Activated naive CD4-positive, alpha-beta T cell treated with anti-CD3 and anti-CD28 coated beads, Interleukin-2, amount 50 U/mL, for 72 hours (primary cell): ENCODE measurements at regions not wholly inside any gene's neighbourhood (a gene's known extent, or its start where the extent isn't known, plus 50 kb on each side); places are given as distances from the start of the nearest gene placed in this dataset.
A peak's percentile ranks its signal among the peaks of the same experiment; 100 is the strongest.
"Not testable (repeated sequence)": the region's sequence is repeated elsewhere in the genome, so short reads cannot be mapped to it uniquely, and the experiment has no call there.

ENCODE experiments used
- ATAC-seq, 2 donors: fragments of 150-1000 bp; cut with Tn5 transposase; 2 replicates each; pipeline ENCODE4 v1.10.0; 2021; ENCODE audit warnings: mild to moderate bottlenecking in 2 of 2, moderate library complexity in 2 of 2
- DNase-seq, 2 donors: peaks; one replicate each; pipeline ENCODE4 v3.0.0; 2021 to 2022; ENCODE audit warnings: low spot score in 2 of 2
- H3K27ac Mint-ChIP-seq, 2 donors: one replicate each; pipeline ENCODE4 v1.8.0; 2022; ENCODE audit warnings: mild to moderate bottlenecking in 2 of 2, mixed read lengths in 2 of 2
- H3K36me3 Mint-ChIP-seq, 2 donors: one replicate each; pipeline ENCODE4 v1.8.0; 2022; ENCODE audit warnings: mixed read lengths in 2 of 2
- H3K9me3 Mint-ChIP-seq, 2 donors: one replicate each; pipeline ENCODE4 v1.8.0; 2022; ENCODE audit warnings: mixed read lengths in 2 of 2

DNA sequence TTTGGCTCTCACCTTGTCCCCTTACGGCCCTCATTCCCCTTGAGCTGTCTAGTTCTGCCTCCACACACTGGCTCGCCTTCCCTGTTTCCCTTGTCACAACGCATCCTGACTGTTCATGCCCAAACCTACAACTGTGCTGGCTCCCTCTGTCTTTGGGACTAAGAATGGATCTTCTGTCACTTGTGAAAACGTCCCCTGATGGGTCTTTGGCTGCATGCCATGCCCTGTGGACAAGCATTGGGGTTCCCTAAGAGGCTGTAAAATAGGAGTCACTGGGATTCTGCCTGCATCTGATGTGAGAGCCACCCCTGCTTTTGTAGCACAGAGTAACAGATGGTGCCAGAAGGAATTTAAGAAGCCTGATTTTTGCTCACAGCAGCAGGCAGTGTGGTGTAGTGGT lies 285.3 kb upstream of the CRY1 start:
- H3K9me3 Mint-ChIP-seq: no peaks in the 10 kb centered on the region
- ATAC-seq: no peak
- no peaks in the 10 kb centered on the region for H3K36me3 Mint-ChIP-seq
- no peak for DNase-seq
- H3K27ac Mint-ChIP-seq: no peak overlapping the region

DNA sequence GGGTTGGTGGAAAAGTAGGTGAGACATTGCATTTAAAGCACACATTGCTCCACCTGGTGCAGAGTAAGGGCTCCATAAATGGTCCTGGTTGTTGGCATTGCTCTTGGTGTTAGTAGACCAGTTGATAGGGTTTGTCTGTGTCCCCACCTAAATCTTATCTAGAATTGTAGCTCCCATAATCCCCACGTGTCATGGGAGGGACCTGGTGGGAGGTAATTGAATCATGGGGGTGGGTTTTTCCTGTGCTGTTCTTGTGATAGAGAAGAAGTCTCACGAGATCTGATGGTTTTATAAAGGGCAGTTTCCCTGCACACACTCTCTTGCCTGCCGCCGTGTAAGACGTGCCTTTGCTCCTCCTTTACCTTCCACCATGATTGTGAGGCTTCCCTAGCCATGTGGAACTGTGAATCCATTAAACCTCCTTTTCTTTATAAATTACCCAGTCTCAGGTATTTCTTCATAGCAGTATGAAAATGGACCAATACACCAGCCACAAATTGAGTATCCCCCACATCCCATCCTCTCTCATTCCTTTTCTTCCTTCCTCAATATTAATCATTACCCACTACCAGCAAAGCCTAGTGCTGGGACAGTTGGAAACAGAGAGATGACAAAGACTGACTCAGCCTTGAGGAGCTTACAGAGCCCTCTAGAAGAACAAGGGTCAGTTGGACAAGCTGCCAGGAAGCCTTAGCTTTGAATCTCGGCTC lies 285.9 kb upstream of the CRY1 start:
- H3K9me3 Mint-ChIP-seq, ATAC-seq, DNase-seq, H3K36me3 Mint-ChIP-seq, H3K27ac Mint-ChIP-seq: not testable (repeated sequence)

DNA sequence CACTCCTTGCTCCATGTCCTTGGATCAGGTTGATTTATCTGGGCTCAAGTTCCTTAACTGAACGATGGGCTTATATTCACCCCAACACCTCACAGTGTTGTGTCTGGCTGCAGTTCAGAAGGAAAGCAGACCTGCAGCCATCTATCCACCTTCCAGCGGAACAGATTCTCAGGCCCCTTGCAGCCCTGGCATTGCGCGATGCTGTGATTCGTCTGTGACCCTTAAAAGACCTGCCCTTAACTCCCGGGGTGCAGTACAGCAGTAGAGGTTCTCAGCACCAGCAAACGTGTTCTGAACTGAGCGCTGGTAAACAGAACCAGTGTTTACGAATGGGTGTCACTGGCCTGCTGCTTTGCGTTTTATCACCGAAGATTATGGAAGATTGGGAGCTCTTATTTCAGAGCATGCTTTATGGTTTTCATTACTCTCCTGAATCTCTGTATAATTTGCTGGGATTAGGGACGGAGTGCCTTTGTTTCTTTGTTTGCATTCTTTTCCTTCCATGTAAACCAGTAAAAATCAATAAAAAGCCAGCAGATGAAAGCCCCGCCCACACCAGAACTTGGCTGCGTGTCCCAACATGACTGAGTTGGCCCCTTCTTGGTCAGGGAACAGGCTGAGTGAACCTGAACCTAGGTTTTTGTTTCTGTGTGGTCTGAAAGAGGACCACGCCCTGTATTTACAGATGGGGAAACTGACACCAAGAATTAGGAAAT lies 286.7 kb upstream of the CRY1 start:
- H3K27ac Mint-ChIP-seq: no peak overlapping the region
- no peaks in the 10 kb centered on the region for H3K9me3 Mint-ChIP-seq
- H3K36me3 Mint-ChIP-seq: no peaks in the 10 kb centered on the region

DNA sequence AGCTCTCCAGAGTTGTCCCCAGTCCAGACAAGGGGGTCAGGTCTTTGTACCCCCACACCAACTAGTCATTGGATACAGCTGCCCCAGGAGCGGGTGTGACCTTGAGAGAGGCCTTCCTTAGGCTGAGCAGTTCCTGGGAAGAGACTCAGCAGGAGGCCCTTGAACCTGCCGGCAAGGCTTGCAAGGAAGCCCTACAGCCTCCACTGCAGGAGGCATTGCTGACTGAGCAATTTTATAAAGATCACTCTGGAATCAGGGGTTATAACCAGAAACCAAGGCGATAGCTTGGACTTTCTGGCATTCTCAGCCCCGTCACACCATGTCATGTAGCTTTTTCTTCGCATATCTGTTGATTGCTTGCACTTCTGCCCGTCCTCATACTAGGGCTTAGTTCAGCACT lies 291.3 kb upstream of the CRY1 start:
- H3K27ac Mint-ChIP-seq: no peak overlapping the region
- peaks cover 0 to 11% of the 10 kb centered on the region in 2 donors for H3K9me3 Mint-ChIP-seq
- no peak for DNase-seq
- peaks cover 0 to 11% of the 10 kb centered on the region in 2 donors for H3K36me3 Mint-ChIP-seq
- ATAC-seq: no peak

More for the DNA sequence above, 286.7 kb upstream of the CRY1 start:
- no peak for DNase-seq
- no peak for ATAC-seq

DNA sequence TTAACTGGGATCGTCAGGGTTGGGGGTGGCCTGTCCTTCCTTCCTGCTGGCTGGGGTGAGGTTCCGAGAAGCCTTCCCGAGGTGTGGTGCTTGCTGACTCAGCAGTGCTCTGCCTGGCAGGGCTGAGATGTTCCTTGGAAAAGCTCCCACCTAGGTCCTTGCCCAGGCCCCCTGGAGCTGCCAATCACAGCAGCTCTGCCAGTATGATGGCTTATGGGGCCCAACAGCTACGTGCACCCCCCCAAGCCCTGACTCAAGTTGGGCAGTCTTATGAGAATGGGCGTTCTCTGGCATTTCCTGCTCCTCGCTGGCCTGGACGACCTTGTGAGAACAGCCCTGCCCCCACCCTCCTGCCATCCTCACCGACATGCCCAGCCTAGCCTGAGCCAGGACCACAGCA lies 292.2 kb upstream of the CRY1 start:
- H3K27ac Mint-ChIP-seq: no peak overlapping the region
- DNase-seq: no peak
- no peak for ATAC-seq
- H3K9me3 Mint-ChIP-seq: peaks cover 0 to 11% of the 10 kb centered on the region in 2 donors
- peaks cover 0 to 16% of the 10 kb centered on the region in 2 donors for H3K36me3 Mint-ChIP-seq

DNA sequence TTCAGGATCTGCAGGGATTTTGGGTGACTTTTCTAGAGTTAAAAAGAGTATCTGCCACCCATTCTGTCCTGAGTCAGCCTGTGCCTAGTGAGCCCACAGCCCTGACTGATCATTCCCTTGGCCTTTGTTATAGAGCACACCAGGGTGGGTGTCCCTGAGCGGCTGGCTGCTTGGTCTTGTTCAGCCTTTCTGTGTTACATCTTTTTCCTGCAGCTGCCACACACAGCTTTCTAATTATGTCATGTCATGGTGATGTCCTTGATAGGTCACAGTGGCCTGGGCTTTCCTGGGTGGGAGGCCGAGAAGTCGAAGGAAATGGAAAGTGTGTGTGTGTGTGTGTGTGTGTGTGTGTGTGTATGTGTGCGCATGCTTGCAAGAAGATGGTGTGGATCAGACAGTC lies 293.2 kb upstream of the CRY1 start:
- no peak for DNase-seq
- Mint-ChIP-seq H3K27ac (no peak overlapping the region), H3K9me3 (peaks cover 0 to 11% of the 10 kb centered on the region in 2 donors), H3K36me3 (peaks cover 0 to 16% of the 10 kb centered on the region in 2 donors)
- peak in 1 of 2 donors; percentile 57 for ATAC-seq

DNA sequence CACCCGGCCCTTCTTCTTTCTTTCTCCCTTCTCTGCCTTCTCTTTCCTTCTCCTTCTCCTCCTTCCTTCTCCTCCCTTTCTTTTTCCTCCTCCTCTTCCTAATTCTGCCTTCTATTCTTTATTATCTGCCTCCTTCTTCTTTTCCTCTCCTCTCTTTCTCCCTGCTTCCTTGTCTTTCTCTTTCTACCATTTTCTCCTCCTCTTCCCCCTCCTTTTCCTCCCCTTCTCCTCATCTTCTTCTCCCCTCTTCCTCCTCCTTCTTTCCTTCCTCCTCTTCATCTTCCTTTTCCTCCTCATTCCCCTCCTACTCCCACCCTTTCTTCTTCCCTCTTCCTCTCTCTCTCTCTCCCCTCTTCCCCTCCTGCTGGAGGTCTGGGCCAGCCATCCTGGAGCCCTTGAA lies 294.9 kb upstream of the CRY1 start:
- Mint-ChIP-seq H3K36me3 (peaks cover 0 to 16% of the 10 kb centered on the region in 2 donors), H3K9me3 (peaks cover 0 to 11% of the 10 kb centered on the region in 2 donors), H3K27ac (peak overlapping the region; percentile 16 to 40)
- ATAC-seq: no peak
- DNase-seq: no peak

DNA sequence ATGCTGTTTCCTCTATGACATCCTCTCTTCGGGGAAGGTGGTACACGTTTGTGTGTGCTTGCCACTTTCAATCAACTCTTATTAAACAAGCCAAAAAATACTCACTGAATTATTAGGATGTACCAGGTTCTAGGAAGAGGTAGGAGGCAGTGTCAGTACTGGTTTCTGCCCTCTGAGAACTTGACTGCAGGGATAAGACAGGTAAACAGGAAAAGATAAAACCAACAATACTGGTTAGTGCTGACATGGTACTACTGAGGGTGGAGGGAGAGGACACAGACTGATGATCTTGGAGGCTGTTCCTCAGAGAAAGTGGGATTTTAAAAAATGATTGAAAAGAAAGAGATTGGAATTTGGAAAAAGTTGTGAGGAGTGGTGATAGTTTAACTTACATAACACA lies 295.2 kb upstream of the PWP1 start:
- DNase-seq (no peak), ATAC-seq (no peak)
- peak overlapping the region in 1 of 2 donors; percentile 51 for H3K27ac Mint-ChIP-seq
- peaks cover 0 to 11% of the 10 kb centered on the region in 2 donors for H3K9me3 Mint-ChIP-seq
- peaks cover 0 to 16% of the 10 kb centered on the region in 2 donors for H3K36me3 Mint-ChIP-seq

DNA sequence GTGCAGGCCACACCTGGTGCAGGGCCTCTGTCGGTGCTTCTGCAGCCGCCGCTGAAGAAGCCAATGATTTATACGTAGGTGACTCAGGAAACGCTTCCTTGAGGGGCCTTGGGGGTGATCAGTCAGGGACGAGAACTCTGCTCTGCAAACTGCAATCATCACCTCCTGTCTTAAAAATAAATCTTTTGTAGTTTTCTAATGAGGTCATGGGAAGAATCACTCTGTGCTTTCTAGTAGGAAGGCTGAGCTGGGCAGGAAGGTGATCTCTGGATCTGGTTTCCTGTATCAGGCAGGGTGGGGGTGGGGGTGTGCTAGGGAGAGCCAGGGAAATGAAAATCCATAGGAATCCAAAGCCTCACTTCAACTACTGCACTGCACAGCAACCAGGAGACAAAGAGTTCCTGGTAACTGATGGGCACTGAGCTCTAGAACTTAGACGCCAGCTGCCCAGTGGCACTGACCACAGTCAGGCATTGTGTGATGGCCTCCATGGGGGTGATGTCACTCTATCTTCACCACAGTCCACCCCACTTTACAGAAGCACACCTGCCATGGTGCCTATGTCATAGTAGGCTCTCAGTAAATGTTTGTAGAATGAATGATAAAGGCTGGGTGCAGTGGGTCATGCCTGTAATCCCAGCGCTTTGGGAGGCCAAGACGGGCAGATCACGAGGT lies 292.4 kb upstream of the PWP1 start:
- no peak for DNase-seq
- ATAC-seq: peak in 1 of 2 donors; percentile 61
- Mint-ChIP-seq H3K27ac (peak overlapping the region in 1 of 2 donors; percentile 46), H3K36me3 (peaks cover 0 to 16% of the 10 kb centered on the region in 2 donors), H3K9me3 (peaks cover 0 to 10% of the 10 kb centered on the region in 2 donors)

DNA sequence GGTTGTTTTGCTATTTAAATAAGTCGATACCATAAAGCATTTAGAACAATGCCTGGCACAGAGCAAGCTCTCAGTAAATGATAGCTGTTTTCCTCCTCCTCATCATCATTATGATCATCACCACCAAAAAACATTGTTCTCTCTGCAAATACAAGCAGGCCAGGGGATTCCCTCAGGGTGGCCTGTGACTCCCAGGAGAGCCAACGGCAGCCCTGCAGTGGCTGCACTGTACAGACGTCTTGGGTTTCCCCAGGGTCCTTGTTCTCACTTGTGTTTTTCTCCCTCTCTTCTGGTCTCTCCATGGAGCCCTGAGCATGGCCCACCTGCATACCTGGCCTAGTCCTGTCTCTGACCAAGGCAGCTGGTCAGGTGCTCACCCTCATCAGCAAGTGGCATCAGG lies 290.9 kb upstream of the PWP1 start:
- Mint-ChIP-seq H3K36me3 (peaks cover 0 to 4% of the 10 kb centered on the region in 2 donors), H3K27ac (no peak overlapping the region), H3K9me3 (no peaks in the 10 kb centered on the region)
- ATAC-seq (no peak), DNase-seq (no peak)

DNA sequence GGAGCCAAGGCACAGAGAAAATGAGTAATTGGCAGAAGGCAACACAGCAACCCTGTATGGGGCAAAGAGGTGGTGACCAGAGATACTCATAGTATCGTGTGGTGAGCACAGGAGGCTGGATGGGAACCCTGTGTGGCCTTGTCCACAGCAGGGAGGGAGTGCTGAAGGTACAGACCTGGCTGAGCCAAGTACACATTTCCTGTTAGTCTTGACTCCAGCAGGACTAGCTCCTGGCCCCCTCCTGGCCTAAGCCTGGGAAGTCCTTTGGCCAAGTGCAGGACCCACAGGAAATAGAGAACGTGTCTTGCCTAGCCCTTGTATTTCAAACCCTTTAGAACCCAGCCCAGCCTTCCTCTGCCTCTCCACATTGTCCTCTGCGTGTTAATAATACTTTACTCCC lies 289.8 kb upstream of the PWP1 start:
- Mint-ChIP-seq H3K9me3 (no peaks in the 10 kb centered on the region), H3K27ac (no peak overlapping the region), H3K36me3 (no peaks in the 10 kb centered on the region)
- DNase-seq (no peak), ATAC-seq (no peak)

DNA sequence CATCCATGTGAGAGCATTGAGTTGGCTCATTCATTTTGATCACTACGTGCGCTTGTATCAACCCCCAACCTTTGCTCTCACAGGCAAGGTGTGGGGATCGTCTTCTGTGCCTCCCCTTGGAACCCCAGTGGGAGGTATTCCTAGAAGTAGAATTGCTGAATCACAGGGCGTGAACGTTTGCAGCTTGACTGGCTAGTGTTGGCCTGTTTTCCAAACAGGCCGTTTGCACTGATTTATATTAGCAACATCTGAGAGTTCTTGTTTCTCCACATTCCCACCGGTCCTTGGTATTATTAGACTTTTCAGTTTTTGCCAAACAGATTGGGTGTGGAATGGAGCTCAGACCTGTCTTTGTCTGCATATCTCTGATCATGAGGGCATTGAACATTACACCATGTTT lies 288.6 kb upstream of the PWP1 start:
- Mint-ChIP-seq H3K36me3 (no peaks in the 10 kb centered on the region), H3K9me3 (no peaks in the 10 kb centered on the region), H3K27ac (no peak overlapping the region)
- no peak for DNase-seq
- no peak for ATAC-seq

DNA sequence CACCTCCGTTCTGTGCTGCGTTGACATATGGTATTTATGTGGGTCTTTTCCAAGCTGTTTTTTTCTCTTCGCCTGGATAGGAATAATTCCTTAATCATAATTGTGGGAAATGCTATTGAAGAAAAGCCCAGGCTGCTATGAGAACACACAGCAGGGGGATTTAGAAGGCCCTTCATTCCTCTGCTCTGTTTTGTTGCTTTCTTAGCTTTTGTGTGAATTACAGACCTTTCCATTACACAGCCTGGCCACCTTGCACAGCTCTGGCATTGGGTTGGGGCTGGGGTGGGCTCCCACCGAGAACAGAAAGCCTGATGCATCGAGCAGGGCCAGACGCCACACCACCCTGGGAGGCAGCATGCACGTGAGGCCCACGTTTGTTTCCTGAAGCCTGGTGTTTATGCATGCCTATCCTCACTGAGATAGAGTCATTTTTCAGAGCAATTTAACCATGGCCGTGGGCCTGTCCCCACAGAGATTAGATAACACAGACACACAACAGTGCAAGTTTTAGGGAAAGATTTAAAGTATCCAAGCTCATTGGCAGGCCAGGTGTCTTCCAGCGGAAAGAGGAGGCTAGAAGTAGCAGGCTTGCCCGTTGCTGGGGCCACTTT lies 287.6 kb upstream of the PWP1 start:
- ATAC-seq (no peak), DNase-seq (no peak)
- H3K36me3 Mint-ChIP-seq: no peaks in the 10 kb centered on the region
- no peaks in the 10 kb centered on the region for H3K9me3 Mint-ChIP-seq
- no peak overlapping the region for H3K27ac Mint-ChIP-seq

DNA sequence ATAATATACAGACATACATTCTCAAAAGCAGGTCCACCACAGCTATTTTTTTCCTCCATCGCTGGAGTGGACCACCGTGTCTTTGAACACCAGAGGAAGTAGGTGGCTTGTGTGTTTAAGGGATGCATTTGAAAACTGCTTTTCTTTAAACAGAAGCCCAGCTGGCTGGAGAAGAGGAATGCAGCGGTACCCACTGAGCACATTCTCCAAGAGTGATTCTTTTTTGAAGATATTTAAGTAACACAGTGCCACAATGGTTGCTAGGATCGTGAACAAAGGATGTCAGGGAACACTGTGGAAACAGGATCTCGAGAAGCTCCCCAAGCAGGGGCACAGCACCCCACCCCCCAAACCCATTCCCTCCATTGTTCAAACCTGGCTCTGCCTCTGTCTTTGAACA lies 286.6 kb upstream of the PWP1 start:
- no peaks in the 10 kb centered on the region for H3K9me3 Mint-ChIP-seq
- no peak overlapping the region for H3K27ac Mint-ChIP-seq
- DNase-seq (no peak), ATAC-seq (no peak)
- H3K36me3 Mint-ChIP-seq: no peaks in the 10 kb centered on the region

DNA sequence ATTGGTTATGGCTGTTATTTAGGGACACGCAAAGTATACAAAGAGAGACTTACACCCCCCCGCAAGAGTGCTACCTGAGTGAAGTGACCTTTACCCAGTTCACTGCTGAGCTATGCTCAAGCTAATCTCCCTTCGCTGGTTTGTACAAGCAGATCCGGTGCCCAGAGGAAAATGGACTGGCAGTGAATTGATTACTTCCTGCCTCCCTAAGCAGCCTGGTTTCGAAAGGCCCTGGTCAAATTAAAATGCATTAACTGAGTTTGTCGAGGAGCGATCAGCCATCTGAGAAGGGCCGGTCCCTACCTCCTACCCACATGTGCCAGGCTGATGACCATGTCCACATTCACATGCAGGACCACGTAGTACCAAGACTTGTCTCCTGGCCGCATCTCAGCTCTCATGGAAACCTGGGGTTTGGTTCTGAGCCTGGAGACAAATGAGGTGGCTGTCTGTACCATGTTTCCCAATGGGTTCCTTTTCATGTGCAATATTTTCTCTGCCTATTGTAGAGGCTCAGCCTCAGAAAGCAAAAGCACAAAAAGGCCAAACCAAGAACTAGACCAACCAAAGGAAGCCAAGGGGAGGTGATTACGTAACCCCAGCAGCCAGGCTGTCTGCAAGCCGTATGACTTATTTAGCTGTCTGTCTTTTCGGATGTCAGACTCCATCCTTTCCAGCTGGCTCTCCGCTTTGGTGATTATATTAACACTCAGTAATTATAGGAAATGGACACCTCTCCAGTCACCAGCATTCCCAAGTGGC lies 284.7 kb upstream of the PWP1 start:
- DNase-seq: no peak
- Mint-ChIP-seq H3K36me3 (no peaks in the 10 kb centered on the region), H3K9me3 (no peaks in the 10 kb centered on the region), H3K27ac (no peak overlapping the region)
- ATAC-seq: no peak
